T1000 (cell line): ENCODE measurements at regions not wholly inside any gene's neighbourhood (a gene's known extent, or its start where the extent isn't known, plus 50 kb on each side); places are given as distances from the start of the nearest gene placed in this dataset.

Source experiments
- DNase-seq: peaks from one replicate; lab custom pipeline; 2025; ENCODE audit warnings: mixed read lengths; lab: John Stamatoyannopoulos, UW

- DNase-seq: no peak
Observed at GRCh38 chr21:27196651-27197050, 229.8 kb upstream of the ADAMTS5 start.

DNA sequence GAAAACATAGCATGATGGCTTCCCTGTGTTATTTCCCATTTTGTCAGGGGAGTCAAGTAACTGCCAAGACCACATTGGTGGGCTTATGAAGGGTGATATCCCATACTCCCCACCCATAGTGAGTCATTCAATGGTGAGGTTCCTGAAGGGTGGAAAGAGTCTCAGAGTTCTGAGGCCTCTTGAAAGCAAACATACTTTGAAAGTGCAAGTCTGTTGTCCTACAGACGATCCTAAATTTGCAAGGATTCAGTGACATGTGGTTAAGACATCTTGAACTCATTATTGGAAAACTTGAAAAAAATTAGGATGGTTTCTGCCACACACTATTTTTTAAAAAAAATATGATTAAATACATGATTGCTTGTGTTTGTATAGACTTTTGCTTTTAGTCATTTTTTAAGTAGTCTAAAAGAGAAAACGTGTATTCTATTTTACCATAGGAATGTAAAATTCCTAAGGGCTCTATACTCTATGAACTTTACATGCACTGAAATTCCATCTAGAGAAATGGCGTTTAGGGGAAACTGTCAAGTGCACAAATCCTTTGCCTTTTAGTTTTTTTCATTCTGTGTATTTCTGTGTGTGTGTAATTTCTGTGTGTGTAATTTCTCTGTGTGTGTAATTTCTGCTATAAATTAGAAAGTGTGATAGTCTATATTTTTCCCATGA lies 225.5 kb upstream of the ADAMTS5 start:
- DNase-seq: no peak

- no peak for DNase-seq
Observed at GRCh38 chr21:27190601-27191000, 223.7 kb upstream of the ADAMTS5 start.

GRCh38 chr21:27189870-27190269 lies 223.0 kb upstream of the ADAMTS5 start:
- no peak for DNase-seq

DNA sequence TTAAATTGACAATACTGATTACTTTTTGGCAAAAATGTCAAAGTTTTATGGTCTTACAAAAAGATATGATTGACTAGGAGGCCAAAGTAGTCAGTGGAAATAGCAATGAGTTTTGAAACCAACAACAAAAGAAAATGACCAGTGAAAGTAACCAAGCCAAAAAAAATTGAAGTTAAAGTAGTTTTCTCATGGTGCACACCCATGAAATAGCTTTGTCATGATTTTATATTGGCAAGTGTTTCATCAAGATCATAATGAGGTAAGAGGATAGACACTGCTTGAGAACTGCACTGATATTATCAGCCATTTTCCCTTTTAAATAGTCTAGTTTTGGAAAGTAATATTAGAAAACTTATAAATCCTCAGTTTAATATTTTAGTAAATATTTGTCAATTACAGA lies 206.2 kb upstream of the ADAMTS5 start:
- DNase-seq: no peak

DNA sequence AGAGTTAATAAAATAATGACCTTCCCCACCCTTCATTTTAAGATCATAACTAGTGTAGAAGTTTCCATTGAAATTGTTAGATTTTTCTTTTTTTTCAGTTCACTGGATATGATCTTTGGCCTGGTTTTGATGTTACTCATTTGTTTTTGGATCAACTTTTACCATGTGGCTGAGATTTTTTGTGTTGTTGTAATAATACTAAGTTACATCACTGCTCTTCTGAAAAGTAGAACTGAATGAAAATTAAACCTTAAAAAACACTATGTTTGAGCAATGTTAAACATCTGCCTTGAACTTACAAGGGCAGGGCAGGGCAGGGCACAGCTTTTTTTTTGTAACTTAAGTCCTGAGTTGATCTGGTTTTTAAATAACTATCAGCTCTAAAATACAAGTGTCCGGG lies 204.8 kb upstream of the ADAMTS5 start:
- no peak for DNase-seq

- no peak for DNase-seq
Observed at GRCh38 chr21:27168084-27168483, 201.2 kb upstream of the ADAMTS5 start.

DNA sequence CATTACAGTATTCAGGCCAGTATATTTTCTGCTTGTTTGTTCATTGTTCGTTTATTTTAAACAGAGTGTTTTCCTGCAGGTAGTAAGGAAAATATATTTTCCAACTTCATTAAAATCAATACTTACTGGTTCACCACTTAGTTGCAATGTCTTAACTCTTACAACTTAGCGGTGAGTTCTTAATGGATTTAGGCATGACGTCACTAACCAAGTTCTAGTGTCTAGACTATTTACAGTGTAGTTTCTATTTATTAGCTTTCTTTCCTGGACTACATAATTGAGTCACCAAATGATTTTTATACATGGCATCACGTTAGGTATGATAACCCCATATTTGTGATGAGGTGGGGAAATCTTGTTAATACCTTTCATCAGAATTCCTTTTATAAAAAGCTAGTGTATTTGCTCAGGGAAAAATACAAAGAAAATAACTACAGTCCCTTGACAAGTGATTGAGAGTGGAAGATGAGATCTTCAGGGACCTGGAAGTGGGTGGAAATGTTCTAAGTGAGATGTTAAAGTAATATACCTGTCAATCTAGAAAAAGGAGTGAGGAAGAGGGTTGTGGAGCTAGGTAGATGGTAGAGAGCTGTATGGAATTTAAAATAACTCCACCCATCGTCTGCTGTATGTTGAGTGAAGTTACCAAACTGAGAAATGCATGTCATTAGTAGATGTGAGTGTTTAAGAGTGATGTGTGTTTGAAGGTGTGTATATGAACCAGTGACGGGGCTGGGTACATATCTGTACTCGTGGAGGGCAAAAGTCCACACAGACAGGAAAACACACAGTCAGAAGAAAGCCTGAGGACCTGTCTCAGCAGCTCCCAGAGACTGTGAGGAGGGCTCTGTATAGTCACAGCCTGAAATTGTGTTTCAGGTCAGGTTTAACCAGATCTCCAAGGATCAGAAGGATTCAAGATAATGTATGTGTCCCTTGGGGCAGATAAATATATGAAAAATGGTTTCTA lies 197.6 kb upstream of the ADAMTS5 start:
- DNase-seq: no peak

- no peak for DNase-seq
Observed at GRCh38 chr21:27158967-27159366, 192.1 kb upstream of the ADAMTS5 start.

- DNase-seq: no peak
Observed at GRCh38 chr21:27157097-27157496, 190.2 kb upstream of the ADAMTS5 start.

DNA sequence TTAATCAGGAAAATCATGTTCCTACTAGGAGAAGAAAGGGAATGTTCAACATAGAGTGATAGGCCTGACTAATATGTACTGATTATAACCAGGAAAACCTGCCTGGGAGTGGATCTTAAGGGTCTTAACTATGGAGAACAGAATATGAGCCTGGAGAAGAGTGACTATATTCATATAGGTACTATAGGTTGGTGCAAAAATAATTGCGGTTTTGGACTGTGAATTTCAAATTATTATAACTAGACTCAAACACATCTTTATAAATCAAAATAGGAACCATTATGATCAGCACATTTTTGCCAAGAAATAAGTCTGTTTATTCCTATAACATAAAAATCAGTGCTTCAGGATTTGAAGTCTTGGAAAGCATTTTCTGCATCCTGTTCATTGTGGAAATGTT lies 189.8 kb upstream of the ADAMTS5 start:
- no peak for DNase-seq

GRCh38 chr21:27155130-27155500 lies 188.2 kb upstream of the ADAMTS5 start:
- DNase-seq: no peak

DNA sequence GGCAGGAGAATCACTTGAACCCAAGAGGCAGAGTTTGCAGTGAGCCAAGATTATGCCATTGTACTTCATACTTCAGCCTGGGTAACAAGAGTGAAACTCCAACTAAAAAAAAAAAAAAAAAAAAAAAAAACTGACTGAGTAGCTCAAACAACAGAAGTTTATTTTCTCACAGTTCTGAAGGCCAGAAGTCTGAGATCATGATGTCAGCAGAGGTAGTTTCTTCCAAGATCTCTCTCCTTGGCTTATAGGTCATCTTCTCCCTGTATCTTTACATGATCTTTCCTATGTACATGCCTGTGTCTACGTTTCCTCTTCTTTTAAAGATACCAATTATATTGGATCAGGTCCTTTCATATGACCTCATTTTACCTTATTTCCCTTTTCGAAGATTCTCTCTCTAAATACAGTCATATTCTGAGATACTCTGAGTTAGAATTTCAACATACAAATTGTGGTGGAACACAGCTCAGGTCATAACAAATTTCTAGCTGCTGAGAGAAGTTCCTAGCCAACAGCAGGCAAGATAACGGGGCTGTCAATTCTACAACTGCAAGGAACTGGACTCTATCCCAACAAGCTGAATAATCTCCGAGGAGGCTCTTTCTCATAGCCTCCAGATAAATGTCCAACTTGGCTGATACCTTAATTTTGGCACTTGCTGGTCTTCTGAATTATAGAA lies 187.7 kb upstream of the ADAMTS5 start:
- DNase-seq: no peak

GRCh38 chr21:27152996-27153395 lies 186.1 kb upstream of the ADAMTS5 start:
- DNase-seq: no peak

- no peak for DNase-seq
Observed at GRCh38 chr21:27149034-27149433, 182.1 kb upstream of the ADAMTS5 start.

- DNase-seq: no peak
Observed at GRCh38 chr21:27146268-27146667, 179.4 kb upstream of the ADAMTS5 start.

DNA sequence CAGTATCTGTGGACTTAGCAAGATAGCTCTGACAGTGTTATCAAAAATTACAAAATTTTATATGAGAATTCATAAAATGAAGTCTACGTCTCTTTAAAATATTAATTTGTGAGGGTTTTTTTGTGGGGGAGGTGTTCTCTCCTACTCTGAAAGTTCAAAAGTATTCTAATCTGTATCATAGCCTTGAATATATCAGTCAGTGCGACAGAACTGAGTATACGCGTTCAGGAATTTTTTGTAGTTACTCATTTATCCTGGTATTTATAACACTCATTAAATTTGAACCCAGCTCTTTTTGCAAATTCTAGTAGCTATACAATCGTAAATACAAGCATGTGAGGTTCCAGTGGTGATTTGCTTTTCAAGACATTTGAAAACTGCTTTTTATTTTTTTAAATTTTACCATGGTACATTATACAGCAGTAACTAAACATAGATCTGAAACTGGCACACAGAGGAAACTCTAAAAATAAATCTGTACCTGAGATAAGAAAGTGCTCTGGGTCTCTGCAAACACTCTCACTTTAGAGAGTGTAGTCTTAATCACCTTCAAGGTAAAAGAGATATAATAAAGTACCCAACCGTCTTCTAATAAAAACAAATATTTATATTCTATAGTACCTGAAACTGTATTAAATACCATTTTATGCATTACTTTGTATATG lies 178.4 kb upstream of the ADAMTS5 start:
- DNase-seq: no peak

DNA sequence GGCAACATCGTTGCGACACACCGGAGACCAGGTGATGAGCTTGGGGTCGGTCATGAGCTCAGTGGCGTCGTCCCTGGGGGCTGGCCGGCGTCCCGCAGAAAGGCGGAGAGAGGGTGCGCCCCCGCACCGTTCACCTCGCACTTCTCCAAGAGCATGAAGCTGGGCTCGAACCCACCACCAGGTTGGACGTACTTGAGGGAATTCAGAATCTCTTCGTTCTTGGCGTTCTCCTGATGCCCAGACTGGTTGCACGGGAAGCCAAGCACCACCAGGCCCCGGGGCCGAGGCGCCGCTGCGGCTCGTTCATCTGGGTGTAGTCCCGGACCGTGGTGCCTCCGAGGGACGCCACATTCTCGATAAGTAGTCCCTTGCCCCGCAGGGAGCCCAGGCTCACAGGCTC lies 176.6 kb upstream of the ADAMTS5 start:
- no peak for DNase-seq

DNA sequence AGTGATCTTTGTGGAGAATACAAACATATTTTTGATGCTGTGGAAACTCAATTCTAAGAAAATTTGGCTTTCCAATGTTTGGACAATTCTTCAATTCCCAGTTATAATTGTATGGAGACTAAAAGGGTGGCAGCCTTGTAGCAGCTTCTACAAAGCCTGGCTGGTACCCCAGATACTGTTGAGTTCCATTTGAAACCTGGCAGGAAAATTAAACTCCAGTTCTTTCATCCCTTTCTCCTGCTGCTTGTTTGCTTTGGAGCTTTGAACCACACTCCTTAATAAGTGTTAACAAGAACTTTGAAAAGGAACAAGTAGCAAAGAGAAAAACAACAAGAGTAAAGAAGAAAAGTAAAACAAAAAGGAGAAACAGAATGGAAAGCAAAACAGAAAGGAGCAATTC lies 172.6 kb upstream of the ADAMTS5 start:
- DNase-seq: no peak

DNA sequence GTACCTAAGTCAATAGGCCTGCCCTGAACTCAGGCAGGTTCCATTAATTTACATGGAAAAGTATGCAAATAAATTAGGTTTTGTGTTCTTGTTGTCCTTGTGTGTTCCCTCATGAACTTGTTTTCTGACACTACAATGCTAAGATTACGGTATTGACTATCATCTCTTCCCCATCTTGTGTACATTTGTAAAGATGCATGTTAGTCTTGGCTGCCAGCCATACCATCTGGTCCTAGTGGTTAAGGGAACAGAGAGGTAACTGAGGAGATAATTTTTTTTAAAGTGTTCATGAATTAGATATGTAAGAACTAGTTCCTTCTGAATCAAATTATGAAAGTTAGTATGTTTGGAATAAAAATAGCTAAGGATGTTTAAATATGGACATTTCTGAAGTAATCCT lies 167.6 kb upstream of the ADAMTS5 start:
- DNase-seq: no peak

GRCh38 chr21:27132266-27132665 lies 165.4 kb upstream of the ADAMTS5 start:
- DNase-seq: no peak

DNA sequence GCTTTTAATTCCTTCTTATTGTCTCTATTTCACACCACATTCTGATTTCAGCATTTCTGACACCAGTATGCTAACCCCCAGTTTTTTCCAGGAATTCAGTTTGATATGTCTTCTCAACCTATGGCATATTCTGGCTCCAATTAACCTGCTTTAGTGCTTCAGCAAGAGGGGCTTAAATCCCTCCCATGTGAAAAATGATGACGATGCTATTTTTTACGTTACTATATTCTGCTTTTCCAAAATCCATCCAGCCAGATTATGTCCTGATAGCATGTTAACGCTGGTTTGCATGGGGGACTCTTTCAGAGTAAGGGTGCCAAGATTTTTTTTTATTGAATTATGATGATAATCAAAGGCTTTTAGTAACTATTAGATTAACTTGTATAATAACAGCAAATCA lies 163.3 kb upstream of the ADAMTS5 start:
- DNase-seq: no peak
